ENCODE measurements at regions not wholly inside any gene's neighbourhood (a gene's known extent, or its start where the extent isn't known, plus 50 kb on each side); places are given as distances from the start of the nearest gene placed in this dataset.

- DNase-seq = no peak
Observed at GRCh38 chr6:137763886-137764285, 103.2 kb upstream of the TNFAIP3 start.

GRCh38 chr6:137764464-137764863 lies 102.6 kb upstream of the TNFAIP3 start:
- DNase-seq = no peak

GRCh38 chr6:137765059-137765458 lies 102.0 kb upstream of the TNFAIP3 start:
- DNase-seq = no peak

- no peak for DNase-seq
Observed at GRCh38 chr6:137766596-137767370, 100.3 kb upstream of the TNFAIP3 start.

- no peak for DNase-seq
Observed at GRCh38 chr6:137767465-137767864, 99.6 kb upstream of the TNFAIP3 start.

- no peak for DNase-seq
Observed at GRCh38 chr6:137767911-137768690, 99.0 kb upstream of the TNFAIP3 start.

GRCh38 chr6:137768935-137769334 lies 98.1 kb upstream of the TNFAIP3 start:
- DNase-seq = no peak

- no peak for DNase-seq
Observed at GRCh38 chr6:137769797-137770362, 97.2 kb upstream of the TNFAIP3 start.

- DNase-seq = no peak
Observed at GRCh38 chr6:137772541-137773250, 94.4 kb upstream of the TNFAIP3 start.

GRCh38 chr6:137775227-137775626 lies 91.8 kb upstream of the TNFAIP3 start:
- no peak for DNase-seq

GRCh38 chr6:137775720-137776119 lies 91.3 kb upstream of the TNFAIP3 start:
- no peak for DNase-seq

- no peak for DNase-seq
Observed at GRCh38 chr6:137776256-137776655, 90.8 kb upstream of the TNFAIP3 start.

GRCh38 chr6:137776786-137777686 lies 90.0 kb upstream of the TNFAIP3 start:
- no peak for DNase-seq

- DNase-seq = no peak
Observed at GRCh38 chr6:137777687-137778075, 89.4 kb upstream of the TNFAIP3 start.

GRCh38 chr6:137779982-137780381 lies 87.1 kb upstream of the TNFAIP3 start:
- no peak for DNase-seq

GRCh38 chr6:137780447-137781034 lies 86.5 kb upstream of the TNFAIP3 start:
- no peak for DNase-seq

GRCh38 chr6:137781639-137782038 lies 85.4 kb upstream of the TNFAIP3 start:
- no peak for DNase-seq

- DNase-seq = no peak
Observed at GRCh38 chr6:137782166-137783039, 84.7 kb upstream of the TNFAIP3 start.

- no peak for DNase-seq
Observed at GRCh38 chr6:137783710-137784109, 83.3 kb upstream of the TNFAIP3 start.

GRCh38 chr6:137784583-137784982 lies 82.5 kb upstream of the TNFAIP3 start:
- DNase-seq = no peak

- no peak for DNase-seq
Observed at GRCh38 chr6:137787016-137787415, 80.0 kb upstream of the TNFAIP3 start.

All from NCI-H187 treated with DMSO at 0.1 percent for 48 hours (cell line).